Effector memory CD8-positive, alpha-beta T cell (primary cell): ENCODE measurements at regions not wholly inside any gene's neighbourhood (a gene's known extent, or its start where the extent isn't known, plus 50 kb on each side); places are given as distances from the start of the nearest gene placed in this dataset.

Experiments
- ATAC-seq: fragments of 150-1000 bp; cut with Tn5 transposase; replicated peaks from 2 replicates; pipeline ENCODE4 v1.10.0; 2021; ENCODE audit warnings: mild to moderate bottlenecking, moderate library complexity
- DNase-seq, 3 experiments: peaks; one replicate each; pipeline ENCODE4 v3.0.0; 2021
- H3K27ac Mint-ChIP-seq, 2 donors: one replicate each; pipeline ENCODE4 v1.8.0; 2022; ENCODE audit warnings: mild to moderate bottlenecking in 2 of 2, mixed read lengths in 2 of 2, moderate library complexity in 2 of 2
- H3K27me3 Mint-ChIP-seq, 2 donors: one replicate each; pipeline ENCODE4 v1.8.0; 2022; ENCODE audit warnings: mixed read lengths in 2 of 2
- H3K36me3 Mint-ChIP-seq: one replicate; pipeline ENCODE4 v1.8.0; 2022; ENCODE audit warnings: mild to moderate bottlenecking, moderate library complexity, mixed read lengths; ENCODE audit not compliant: insufficient read depth
- H3K4me1 Mint-ChIP-seq, 2 donors: one replicate each; pipeline ENCODE4 v1.8.0; 2022; ENCODE audit warnings: low read depth in 2 of 2, mixed read lengths in 2 of 2
- H3K4me3 Mint-ChIP-seq, 2 donors: one replicate each; pipeline ENCODE4 v1.8.0; 2022; ENCODE audit warnings: mild to moderate bottlenecking in 2 of 2, mixed read lengths in 2 of 2, moderate library complexity in 2 of 2
- H3K9me3 Mint-ChIP-seq, 2 donors: one replicate each; pipeline ENCODE4 v1.8.0; 2022; ENCODE audit warnings: mixed read lengths in 2 of 2

DNA sequence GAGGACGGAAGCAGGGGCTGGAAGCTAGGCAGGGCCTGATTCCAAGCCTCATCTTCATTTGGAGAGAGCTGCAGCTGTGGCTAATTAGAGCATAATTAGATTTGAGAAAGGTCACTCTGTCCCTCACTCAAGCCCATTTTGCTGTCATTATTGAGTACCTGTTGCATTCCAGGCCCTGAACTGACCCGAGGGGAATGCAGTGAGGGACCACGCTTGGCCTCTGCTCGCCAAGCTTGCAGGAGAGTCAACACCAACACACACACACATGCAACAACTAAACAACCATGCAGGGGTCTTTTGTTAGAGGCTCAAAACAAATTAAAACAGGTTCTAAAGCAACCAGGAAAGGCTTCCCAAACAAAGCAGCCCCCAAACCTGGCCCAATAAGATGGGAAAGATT is 52.7 kb upstream of the MAMLD1 start:
- no peaks in the 10 kb centered on the region for H3K27me3 Mint-ChIP-seq
- no peak overlapping the region for H3K27ac Mint-ChIP-seq
- DNase-seq (no peak), ATAC-seq (no peak)
- H3K4me3 Mint-ChIP-seq: no peak overlapping the region
- no peaks in the 10 kb centered on the region for H3K9me3 Mint-ChIP-seq
- peaks cover 6 to 10% of the 10 kb centered on the region in 2 donors for H3K4me1 Mint-ChIP-seq
- H3K36me3 Mint-ChIP-seq: no peaks in the 10 kb centered on the region

GRCh38 chrX:150310881-150311280 is 52.2 kb upstream of the MAMLD1 start:
- H3K4me1 Mint-ChIP-seq: peaks cover 6 to 10% of the 10 kb centered on the region in 2 donors
- H3K4me3 Mint-ChIP-seq: no peak overlapping the region
- no peaks in the 10 kb centered on the region for H3K27me3 Mint-ChIP-seq
- no peak overlapping the region for H3K27ac Mint-ChIP-seq
- no peak for ATAC-seq
- no peaks in the 10 kb centered on the region for H3K9me3 Mint-ChIP-seq
- DNase-seq: no peak
- no peaks in the 10 kb centered on the region for H3K36me3 Mint-ChIP-seq

GRCh38 chrX:150312931-150313330 is 50.2 kb upstream of the MAMLD1 start:
- H3K27ac Mint-ChIP-seq: no peak overlapping the region
- peaks cover 6 to 10% of the 10 kb centered on the region in 2 donors for H3K4me1 Mint-ChIP-seq
- ATAC-seq: no peak
- H3K27me3 Mint-ChIP-seq: no peaks in the 10 kb centered on the region
- no peaks in the 10 kb centered on the region for H3K9me3 Mint-ChIP-seq
- no peak for DNase-seq
- H3K36me3 Mint-ChIP-seq: no peaks in the 10 kb centered on the region
- H3K4me3 Mint-ChIP-seq: no peak overlapping the region
